Endothelial cell of umbilical vein (primary cell): ENCODE measurements at regions not wholly inside any gene's neighbourhood (a gene's known extent, or its start where the extent isn't known, plus 50 kb on each side); places are given as distances from the start of the nearest gene placed in this dataset.

Source experiments
- BruUV-seq: library from RNA; stranded (reverse); fragments of 400-500 nt; replicated peaks from 2 replicates; lab custom pipeline; 2021; lab: Mats Ljungman, UMichigan
- CTCF ChIA-PET: fragments of 300-600, 350-600 bp; sonication (Branson Sonifier 250); formaldehyde crosslinking; loops from one replicate; lab custom pipeline; 2021; ENCODE audit warnings: antibody characterized with exemption, inconsistent platforms; lab: Charles Lee
- POLR2A ChIA-PET: fragments of 300-600, 350-600 bp; sonication (Branson Sonifier 250); formaldehyde crosslinking; loops from one replicate; lab custom pipeline; 2021; ENCODE audit warnings: antibody characterized with exemption, inconsistent platforms; lab: Charles Lee
- DNase-seq: peaks from one replicate; pipeline ENCODE4 v3.0.0-alpha.2; 2011; ENCODE audit warnings: low read depth, low spot score
- FAIRE-seq: peaks from 2 replicates; lab custom pipeline; 2011; peaks lifted over from hg19 to GRCh38; lab: Jason Lieb, UNC
- H2AFZ ChIP-seq: 2 replicates; pipeline ENCODE4 v1.6.0; 2012; ENCODE audit warnings: low read depth, low read length, control low read depth, inconsistent platforms
- H3K27ac ChIP-seq: 2 replicates; pipeline ENCODE4 v1.5.1; 2011; ENCODE audit warnings: low read depth, mild to moderate bottlenecking, control low read depth, low read length, moderate library complexity; ENCODE audit not compliant: insufficient read depth
- H3K27me3 ChIP-seq, 2 experiments: 2 replicates each; pipeline versions ENCODE4 v1.6.0 to v1.6.1; 2011; ENCODE audit warnings: low read length in 2 of 2, mixed read lengths in 1 of 2; ENCODE audit not compliant: control insufficient read depth in 2 of 2, insufficient read depth in 2 of 2
- H3K36me3 ChIP-seq, 2 experiments: 2 replicates in 1 of 2; 3 replicates in 1 of 2; pipeline ENCODE4 v1.5.1; 2011; ENCODE audit warnings: low read length in 2 of 2, mild to moderate bottlenecking in 1 of 2, moderate library complexity in 1 of 2; ENCODE audit not compliant: control insufficient read depth in 2 of 2, insufficient read depth in 2 of 2; ENCODE audit errors: extremely low read depth in 1 of 2
- H3K4me1 ChIP-seq: 3 replicates; pipeline ENCODE4 v1.5.1; 2011; ENCODE audit warnings: mild to moderate bottlenecking, low read length; ENCODE audit not compliant: control insufficient read depth, insufficient read depth; ENCODE audit errors: extremely low read depth
- H3K4me2 ChIP-seq: 2 replicates; pipeline ENCODE4 v1.6.1; 2011; ENCODE audit warnings: low read length, control low read depth, mixed read lengths; ENCODE audit not compliant: insufficient read depth
- H3K4me3 ChIP-seq, 3 experiments: fragments of 200-600 bp in 1 of 3; sonication (generic), shearing (Covaris generic) in 1 of 3; replicated peaks in 1 of 3; 2 replicates each; pipeline ENCODE4 v1.5.1; 2011 to 2016; ENCODE audit warnings: control low read depth in 3 of 3, low read length in 3 of 3, mild to moderate bottlenecking in 2 of 3, inconsistent platforms in 1 of 3, low read depth in 1 of 3, moderate library complexity in 1 of 3; ENCODE audit not compliant: insufficient read depth in 1 of 3
- H3K79me2 ChIP-seq: 2 replicates; pipeline ENCODE4 v1.6.0; 2012; ENCODE audit warnings: low read length, inconsistent platforms; ENCODE audit not compliant: control insufficient read depth, insufficient read depth
- H3K9ac ChIP-seq: replicated peaks from 2 replicates; pipeline ENCODE3; 2011; ENCODE audit warnings: low read length, control low read depth; ENCODE audit not compliant: insufficient read depth; ENCODE audit errors: extremely low read depth
- H3K9me1 ChIP-seq: replicated peaks from 3 replicates; pipeline ENCODE4 v1.6.0; 2011; ENCODE audit warnings: mild to moderate bottlenecking, low read length; ENCODE audit not compliant: control insufficient read depth, insufficient read depth; ENCODE audit errors: extremely low read depth
- H3K9me3 ChIP-seq: replicated peaks from 2 replicates; pipeline ENCODE4 v1.5.1; 2012; ENCODE audit warnings: low read length, inconsistent platforms; ENCODE audit not compliant: control insufficient read depth, insufficient read depth
- H4K20me1 ChIP-seq: replicated peaks from 2 replicates; pipeline ENCODE3; 2011; ENCODE audit warnings: mild to moderate bottlenecking, low read length; ENCODE audit not compliant: control insufficient read depth, insufficient read depth; ENCODE audit errors: extremely low read depth
- CTCF ChIP-seq, 2 donors: IDR thresholded peaks; 1 replicate in 1 of 2; 2 replicates in 1 of 2; pipeline ENCODE4 v1.5.1; 2011; ENCODE audit warnings: low read length in 2 of 2, mild to moderate bottlenecking in 2 of 2, moderate library complexity in 2 of 2, control low read depth in 1 of 2, inconsistent platforms in 1 of 2, low read depth in 1 of 2; ENCODE audit not compliant: insufficient read depth in 1 of 2; ENCODE audit errors: extremely low read depth in 1 of 2
- EZH2 ChIP-seq: IDR thresholded peaks from 2 replicates; pipeline ENCODE4 v1.6.1; 2012; ENCODE audit warnings: borderline replicate concordance, low read depth, mild to moderate bottlenecking, moderate library complexity, low read length, inconsistent platforms; ENCODE audit not compliant: severe bottlenecking
- FOS ChIP-seq: IDR thresholded peaks from 2 replicates; pipeline ENCODE4 v1.6.1; 2011; ENCODE audit warnings: mild to moderate bottlenecking, low read length, moderate library complexity, borderline replicate concordance; ENCODE audit not compliant: insufficient read depth
- GATA2 ChIP-seq: IDR thresholded peaks from 2 replicates; pipeline ENCODE4 v1.7.0; 2011; ENCODE audit warnings: low read depth, mild to moderate bottlenecking, moderate library complexity, mixed read lengths, low read length; ENCODE audit not compliant: insufficient read length, insufficient read depth
- JUN ChIP-seq: IDR thresholded peaks from 2 replicates; pipeline ENCODE4 v1.6.1; 2011; ENCODE audit warnings: borderline replicate concordance, low read depth; ENCODE audit not compliant: insufficient read length, insufficient read depth
- MYC ChIP-seq: IDR thresholded peaks from one replicate; pipeline ENCODE4 v1.6.1; 2011; ENCODE audit warnings: mild to moderate bottlenecking, low read depth, low read length
- POLR2A ChIP-seq: IDR thresholded peaks from 2 replicates; pipeline ENCODE4 v1.6.1; 2012; ENCODE audit warnings: low read depth, mild to moderate bottlenecking, control low read depth, low read length
- POLR2AphosphoS5 ChIP-seq: IDR thresholded peaks from 2 replicates; pipeline ENCODE4 v1.6.1; 2012; ENCODE audit warnings: low read depth, mild to moderate bottlenecking, control low read depth, low read length, moderate library complexity; ENCODE audit not compliant: insufficient read depth
- dilution Hi-C: fragments of 300-500 bp; cut with MboI; formaldehyde crosslinking; loops from one replicate; pipeline ENCODE4 v1.15.0; 2019; ENCODE audit warnings: low sequenced_read_pairs; ENCODE audit not compliant: extremely low pct_ligation_motif_present
- intact Hi-C: fragments of 100-400 bp; cut with micrococcal nuclease; formaldehyde crosslinking; loops from one replicate; pipeline ENCODE4 v1.10.0; 2022
- TF ChIP-seq, protein P1 (sequence below): IDR thresholded peaks from 2 replicates; pipeline ENCODE4 v1.6.1; 2011; ENCODE audit not compliant: insufficient read depth, insufficient read length

DNA sequence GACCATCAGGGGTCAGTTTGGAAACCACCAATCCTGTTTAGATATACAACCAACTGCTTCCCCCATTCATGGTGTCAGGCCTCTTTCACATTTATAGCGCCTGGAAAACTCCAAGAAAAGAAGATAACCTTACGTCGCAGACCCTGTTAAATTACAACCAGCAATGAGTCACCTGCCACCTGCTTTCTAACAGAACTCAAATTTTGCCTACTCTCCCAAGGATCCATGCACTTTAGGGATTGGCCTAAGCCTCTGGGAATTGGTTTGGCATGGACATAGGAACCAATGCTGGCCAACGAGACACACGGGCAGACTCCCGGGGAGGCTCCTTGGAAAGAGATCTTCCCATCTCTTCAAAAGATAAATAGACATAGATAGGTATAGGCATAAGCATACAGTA, 87.0 kb downstream of the FEM1C start:
- dilution Hi-C loops: no loop called here
- ChIA-PET POLR2A (no interaction called here), CTCF (no interaction called here)
- H3K27ac ChIP-seq: no peak overlapping the region
- H3K9me1 ChIP-seq: no peaks in the 10 kb centered on the region
- intact Hi-C loops: no loop called here
- no peaks in the 10 kb centered on the region for H4K20me1 ChIP-seq
- no peak overlapping the region for H3K4me3 ChIP-seq
- BruUV-seq: no TSS peak
- H3K4me1 ChIP-seq: peaks cover 47% of the 10 kb centered on the region
- H3K9ac ChIP-seq: no peak overlapping the region
- no peaks in the 10 kb centered on the region for H3K9me3 ChIP-seq
- no peak overlapping the region for H2AFZ ChIP-seq
- DNase-seq: no peak
- H3K36me3 ChIP-seq: no peaks in the 10 kb centered on the region
- H3K27me3 ChIP-seq: no peaks in the 10 kb centered on the region
- FAIRE-seq: no peak
- no peaks in the 10 kb centered on the region for H3K79me2 ChIP-seq
- H3K4me2 ChIP-seq: no peak overlapping the region
- TF ChIP-seq, protein P1, sequence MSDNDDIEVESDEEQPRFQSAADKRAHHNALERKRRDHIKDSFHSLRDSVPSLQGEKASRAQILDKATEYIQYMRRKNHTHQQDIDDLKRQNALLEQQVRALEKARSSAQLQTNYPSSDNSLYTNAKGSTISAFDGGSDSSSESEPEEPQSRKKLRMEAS: no peak
- TF ChIP-seq JUN: no peak
- no peak for TF ChIP-seq POLR2AphosphoS5
- TF ChIP-seq CTCF (IDR thresholded peaks at IDR 0.05; ENCODE audit: extremely low read depth in 1 of 2, insufficient read depth in 1 of 2, low read depth in 1 of 2, low read length in 2 of 2): no peak
- TF ChIP-seq EZH2: no peak
- TF ChIP-seq POLR2A: no peak
- no peak for TF ChIP-seq FOS
- no peak for TF ChIP-seq GATA2
- no peak for TF ChIP-seq MYC
